HepG2 (cell line): ENCODE measurements at regions not wholly inside any gene's neighbourhood (a gene's known extent, or its start where the extent isn't known, plus 50 kb on each side); places are given as distances from the start of the nearest gene placed in this dataset.

Experiments used
- ATAC-seq: fragments of 200-7000 bp; cut with Tn5 transposase; 3 replicates; pipeline ENCODE4 v1.9.1; 2020; ENCODE audit warnings: mild to moderate bottlenecking, moderate library complexity
- BruUV-seq: library from RNA; stranded (reverse); fragments of 400-500 nt; replicated peaks from 2 replicates; lab custom pipeline; 2021; lab: Mats Ljungman, UMichigan
- CTCF ChIA-PET: fragments of 300-600 bp; formaldehyde crosslinking; extraction: SDS; loops from one replicate; lab custom pipeline; 2021; ENCODE audit warnings: low total read pairs, inconsistent platforms, low intra/inter-chr PET ratio; lab: Yijun Ruan, JAX
- POLR2A ChIA-PET: fragments of 350-600 bp; sonication (Branson Sonifier 250); formaldehyde crosslinking; loops from one replicate; lab custom pipeline; 2020; ENCODE audit warnings: antibody characterized with exemption, inconsistent platforms; lab: Yijun Ruan, JAX
- DNase-seq: peaks from one replicate; pipeline ENCODE4 v3.0.0-alpha.2; 2015; ENCODE audit warnings: low spot score
- FAIRE-seq: peaks from 3 replicates; lab custom pipeline; 2011; peaks lifted over from hg19 to GRCh38; lab: Jason Lieb, UNC
- H2AFZ ChIP-seq: one replicate; pipeline ENCODE4 v1.6.1; 2011; ENCODE audit warnings: low read length, inconsistent platforms
- H3K27ac ChIP-seq: fragments of 300-600 bp; 3 replicates; pipeline ENCODE4 v1.8.0; 2011; ENCODE audit warnings: mixed run types, mild to moderate bottlenecking, mixed read lengths, low read length, inconsistent platforms; ENCODE audit not compliant: insufficient read depth; ENCODE audit errors: extremely low read length
- H3K27me3 ChIP-seq, 2 experiments: fragments of 200-600 bp in 1 of 2; 2 replicates in 1 of 2; 3 replicates in 1 of 2; pipeline versions ENCODE4 v1.6.0 to v1.8.0; 2011; ENCODE audit warnings: low read length in 2 of 2, mild to moderate bottlenecking in 2 of 2, moderate library complexity in 2 of 2, inconsistent platforms in 1 of 2; ENCODE audit not compliant: insufficient read depth in 2 of 2, control insufficient read depth in 1 of 2
- H3K36me3 ChIP-seq, 2 experiments: fragments of 200-600 bp in 1 of 2; replicated peaks in 1 of 2; 2 replicates in 1 of 2; 3 replicates in 1 of 2; pipeline versions ENCODE4 v1.5.1 to v1.8.0; 2011; ENCODE audit warnings: low read length in 2 of 2, inconsistent platforms in 1 of 2; ENCODE audit not compliant: insufficient read depth in 2 of 2, control insufficient read depth in 1 of 2
- H3K4me1 ChIP-seq: 2 replicates; pipeline ENCODE4 v1.5.1; 2012; ENCODE audit warnings: low read length, inconsistent platforms; ENCODE audit not compliant: insufficient read depth
- H3K4me2 ChIP-seq: 2 replicates; pipeline ENCODE4 v1.6.0; 2011; ENCODE audit warnings: low read depth, low read length, inconsistent platforms
- H3K4me3 ChIP-seq, 3 experiments: fragments of 200-600 bp in 1 of 3; sonication (generic), shearing (Covaris generic) in 1 of 3; replicated peaks in 1 of 3; 2 replicates each; pipeline ENCODE4 v1.5.1; 2011 to 2016; ENCODE audit warnings: low read length in 3 of 3, inconsistent platforms in 2 of 3, low read depth in 2 of 3, mild to moderate bottlenecking in 2 of 3, control low read depth in 1 of 3, mixed read lengths in 1 of 3; ENCODE audit not compliant: insufficient read depth in 1 of 3
- H3K79me2 ChIP-seq: one replicate; pipeline ENCODE4 v1.6.1; 2011; ENCODE audit warnings: low read length, inconsistent platforms; ENCODE audit not compliant: insufficient read depth
- H3K9ac ChIP-seq: 2 replicates; pipeline ENCODE4 v1.6.0; 2011; ENCODE audit warnings: mild to moderate bottlenecking, low read depth, low read length, inconsistent platforms; ENCODE audit not compliant: insufficient read depth
- H3K9me3 ChIP-seq: 2 replicates; pipeline ENCODE4 v1.5.1; 2012; ENCODE audit warnings: mild to moderate bottlenecking, low read length
- H4K20me1 ChIP-seq: 2 replicates; pipeline ENCODE4 v1.6.0; 2011; ENCODE audit warnings: inconsistent platforms, mild to moderate bottlenecking, low read length, moderate library complexity; ENCODE audit not compliant: insufficient read depth
- ARID3A ChIP-seq: IDR thresholded peaks from 2 replicates; pipeline ENCODE4 v1.6.1; 2012; ENCODE audit warnings: low read depth, low read length, improper control_type of control experiment
- IRF1 ChIP-seq: sonication (generic); formaldehyde crosslinking; IDR thresholded peaks from 2 replicates; pipeline ENCODE4 v1.4.0; 2020; ENCODE audit warnings: low read depth, mild to moderate bottlenecking, missing genetic modification reagents
- MTERF4 ChIP-seq: sonication (generic); formaldehyde crosslinking; IDR thresholded peaks from 2 replicates; pipeline ENCODE4 v1.8.0; 2023; ENCODE audit warnings: mild to moderate bottlenecking, missing genetic modification reagents
- ZFP36L2 ChIP-seq: sonication (generic); formaldehyde crosslinking; IDR thresholded peaks from 2 replicates; pipeline ENCODE4 v1.4.0; 2020; ENCODE audit warnings: missing genetic modification reagents
- ZNF451 ChIP-seq: sonication (generic); formaldehyde crosslinking; IDR thresholded peaks from 2 replicates; pipeline ENCODE4 v1.5.0; 2020; ENCODE audit warnings: mild to moderate bottlenecking, missing genetic modification reagents
- ZNF547 ChIP-seq: sonication (generic); formaldehyde crosslinking; IDR thresholded peaks from 2 replicates; pipeline ENCODE4 v1.5.1; 2020; ENCODE audit warnings: mild to moderate bottlenecking, missing genetic modification reagents
- WGBS: methylation state at CpG from one replicate; pipeline ENCODE4 v1.1.6; 2017; ENCODE audit warnings: low lambda C conversion rate; 5-methylcytosine and 5-hydroxymethylcytosine counted together
- in situ Hi-C: cut with HindIII; loops from 2 replicates; pipeline ENCODE4 v1.10.0; 2017; ENCODE audit warnings: low pct_unique_long_range_greater_than_20kb; ENCODE audit not compliant: extremely low pct_ligation_motif_present
- intact Hi-C: fragments of 100-400 bp; cut with micrococcal nuclease; formaldehyde crosslinking; loops from one replicate; pipeline ENCODE4 v1.10.0; 2022; ENCODE audit not compliant: unreplicated experiment
- TF ChIP-seq, protein P1 (sequence below): sonication (generic); formaldehyde crosslinking; IDR thresholded peaks from 2 replicates; pipeline ENCODE4 v1.9.0; 2022; ENCODE audit warnings: low read depth, missing genetic modification reagents
- TF ChIP-seq, protein P2 (sequence below): sonication (generic); formaldehyde crosslinking; IDR thresholded peaks from 2 replicates; pipeline ENCODE4 v1.5.1; 2020; ENCODE audit warnings: mild to moderate bottlenecking, missing genetic modification reagents, borderline replicate concordance

DNA sequence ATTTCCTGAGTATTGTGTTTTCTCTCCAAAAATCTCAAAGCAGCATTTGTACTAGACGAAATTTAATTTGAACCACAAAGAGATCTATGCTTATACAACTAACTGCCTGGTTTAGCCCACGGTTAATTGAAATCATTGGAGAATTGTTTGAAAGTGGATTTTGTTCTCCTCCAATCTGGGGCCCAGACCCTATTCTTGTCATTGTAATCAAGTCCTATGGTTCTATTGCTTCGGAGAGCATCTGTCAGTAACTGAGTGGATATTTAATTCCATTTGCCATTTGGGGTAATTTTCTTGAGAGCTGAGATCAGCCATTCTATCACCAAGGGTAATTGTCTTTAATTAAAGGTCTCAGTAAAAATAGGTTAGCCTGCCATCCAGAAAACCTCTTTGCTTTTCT lies 117.0 kb upstream of the KCNG1 start:
- Histone ChIP-seq H3K4me3 (no peak overlapping the region), H3K36me3 (no peaks in the 10 kb centered on the region), H3K27me3 (peaks cover 4 to 32% of the 10 kb centered on the region in 2 experiments; a peak in 3 of 5 replicates), H3K9ac (no peak overlapping the region), H3K79me2 (no peaks in the 10 kb centered on the region), H2AFZ (no peak overlapping the region), H3K4me1 (no peaks in the 10 kb centered on the region), H4K20me1 (no peaks in the 10 kb centered on the region), H3K9me3 (no peaks in the 10 kb centered on the region), H3K4me2 (no peak overlapping the region), H3K27ac (no peak overlapping the region)
- POLR2A ChIA-PET = no interaction called here
- DNase-seq = no peak
- no peak for FAIRE-seq
- ATAC-seq = no peak
- intact Hi-C loops (no loop called here), in situ Hi-C loops (no loop called here)
- BruUV-seq = no TSS peak
- CTCF ChIA-PET = no interaction called here
- WGBS = 1% methylated on average over 3 of the region's 3 CpGs
- TF ChIP-seq ZFP36L2 (CRISPR knock-in tag) = no peak
- TF ChIP-seq MTERF4 (CRISPR knock-in tag) = no peak
- no peak for TF ChIP-seq IRF1 (CRISPR knock-in tag)
- no peak for TF ChIP-seq ZNF547 (CRISPR knock-in tag)
- TF ChIP-seq, protein P1, sequence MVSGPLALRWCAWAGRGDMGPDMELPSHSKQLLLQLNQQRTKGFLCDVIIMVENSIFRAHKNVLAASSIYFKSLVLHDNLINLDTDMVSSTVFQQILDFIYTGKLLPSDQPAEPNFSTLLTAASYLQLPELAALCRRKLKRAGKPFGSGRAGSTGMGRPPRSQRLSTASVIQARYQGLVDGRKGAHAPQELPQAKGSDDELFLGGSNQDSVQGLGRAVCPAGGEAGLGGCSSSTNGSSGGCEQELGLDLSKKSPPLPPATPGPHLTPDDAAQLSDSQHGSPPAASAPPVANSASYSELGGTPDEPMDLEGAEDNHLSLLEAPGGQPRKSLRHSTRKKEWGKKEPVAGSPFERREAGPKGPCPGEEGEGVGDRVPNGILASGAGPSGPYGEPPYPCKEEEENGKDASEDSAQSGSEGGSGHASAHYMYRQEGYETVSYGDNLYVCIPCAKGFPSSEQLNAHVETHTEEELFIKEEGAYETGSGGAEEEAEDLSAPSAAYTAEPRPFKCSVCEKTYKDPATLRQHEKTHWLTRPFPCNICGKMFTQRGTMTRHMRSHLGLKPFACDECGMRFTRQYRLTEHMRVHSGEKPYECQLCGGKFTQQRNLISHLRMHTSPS (CRISPR knock-in tag) = no peak
- TF ChIP-seq ARID3A = no peak
- TF ChIP-seq, protein P2, sequence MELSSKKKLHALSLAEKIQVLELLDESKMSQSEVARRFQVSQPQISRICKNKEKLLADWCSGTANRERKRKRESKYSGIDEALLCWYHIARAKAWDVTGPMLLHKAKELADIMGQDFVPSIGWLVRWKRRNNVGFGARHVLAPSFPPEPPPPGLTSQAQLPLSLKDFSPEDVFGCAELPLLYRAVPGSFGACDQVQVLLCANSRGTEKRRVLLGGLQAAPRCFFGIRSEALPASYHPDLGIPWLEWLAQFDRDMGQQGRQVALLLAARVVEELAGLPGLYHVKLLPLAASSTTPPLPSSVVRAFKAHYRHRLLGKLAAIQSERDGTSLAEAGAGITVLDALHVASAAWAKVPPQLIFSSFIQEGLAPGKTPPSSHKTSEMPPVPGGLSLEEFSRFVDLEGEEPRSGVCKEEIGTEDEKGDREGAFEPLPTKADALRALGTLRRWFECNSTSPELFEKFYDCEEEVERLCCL (CRISPR knock-in tag) = no peak
- no peak for TF ChIP-seq ZNF451 (CRISPR knock-in tag)
